SIG-M5 treated with dmso at 0.1 percent for 504 hours (cell line): ENCODE measurements at regions not wholly inside any gene's neighbourhood (a gene's known extent, or its start where the extent isn't known, plus 50 kb on each side); places are given as distances from the start of the nearest gene placed in this dataset.
A peak's percentile ranks its signal among the peaks of the same experiment; 100 is the strongest.
"Not testable (repeated sequence)": the region's sequence is repeated elsewhere in the genome, so short reads cannot be mapped to it uniquely, and the experiment has no call there.

Experiments used
- DNase-seq: peaks from one replicate; lab custom pipeline; 2025; ENCODE audit not compliant: unreplicated experiment; lab: John Stamatoyannopoulos, UW

DNA sequence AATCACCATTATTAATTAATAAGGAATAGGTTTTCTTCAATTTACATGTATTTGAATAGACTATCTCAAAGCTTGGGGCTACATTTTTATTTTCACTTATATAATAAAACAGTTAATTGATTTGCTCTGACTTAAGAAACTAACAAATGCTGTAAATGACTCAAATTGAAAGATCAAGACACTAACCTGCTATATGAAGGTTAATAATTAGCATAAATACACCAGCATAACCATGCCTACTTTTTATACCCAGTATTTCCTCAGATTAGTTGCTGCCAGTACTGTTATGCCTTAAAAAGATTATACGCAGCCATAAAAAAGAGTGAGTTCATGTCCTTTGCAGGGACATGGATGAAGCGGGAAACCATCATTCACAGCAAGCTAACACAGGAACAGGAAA, 1545.1 kb downstream of the AMY1C start:
- DNase-seq, result no peak

DNA sequence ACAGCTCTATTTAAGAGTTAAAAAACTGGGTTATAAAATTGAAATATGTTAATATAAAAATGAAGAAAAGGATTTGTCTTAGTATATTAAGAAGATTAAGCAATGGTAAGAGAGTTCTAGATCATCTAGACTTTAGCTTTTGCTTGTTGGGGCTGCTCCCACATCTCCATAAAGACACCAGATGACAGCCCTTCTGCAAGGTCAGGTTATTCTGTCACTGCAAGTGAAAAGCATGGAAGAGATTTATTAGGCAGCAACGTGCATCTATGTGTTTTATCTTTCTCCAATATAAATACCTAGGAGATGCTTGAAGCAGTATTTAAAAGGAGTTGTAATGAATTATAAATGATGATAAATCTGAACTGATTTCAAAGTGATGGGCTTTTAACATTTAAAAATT, 1560.4 kb downstream of the AMY1C start:
- no peak for DNase-seq

DNA sequence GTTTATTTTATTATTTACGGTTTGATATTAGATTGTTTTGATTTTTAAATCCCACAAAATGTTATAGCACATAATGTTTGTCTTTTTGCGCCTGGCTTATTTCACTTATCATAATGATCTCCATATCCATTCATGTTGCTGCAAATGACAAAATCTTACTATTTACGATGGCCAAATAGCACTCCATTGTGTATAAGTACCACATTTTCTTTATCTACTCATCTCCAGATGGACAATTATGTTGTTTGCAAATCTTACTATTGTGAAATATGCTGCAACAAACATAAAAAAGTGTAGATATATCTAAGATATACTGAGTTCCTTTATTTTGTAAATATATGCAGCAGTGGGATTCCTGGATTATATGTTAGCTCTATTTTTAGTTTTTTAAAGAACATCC, 1568.3 kb downstream of the AMY1C start:
- DNase-seq, result no peak

DNA sequence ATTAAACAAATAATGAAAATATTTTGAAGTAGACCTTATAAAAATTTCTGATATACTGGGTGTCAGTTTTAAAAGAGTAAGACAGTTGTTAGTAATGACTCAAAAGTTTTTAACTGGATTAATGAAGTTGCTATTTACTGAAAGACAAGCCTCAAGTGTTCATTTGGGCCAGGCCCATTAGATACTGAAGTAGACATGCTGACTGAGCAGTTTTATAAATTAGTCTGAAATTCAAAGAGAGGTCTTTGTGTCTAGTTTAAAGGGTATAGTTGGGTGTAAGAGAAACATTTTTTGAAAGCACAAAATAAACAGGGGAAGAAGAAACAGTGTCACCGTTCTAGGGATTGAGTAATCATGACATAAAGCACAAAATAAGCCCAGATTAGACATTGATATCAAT, 1577.2 kb downstream of the AMY1C start:
- DNase-seq, result no peak

DNA sequence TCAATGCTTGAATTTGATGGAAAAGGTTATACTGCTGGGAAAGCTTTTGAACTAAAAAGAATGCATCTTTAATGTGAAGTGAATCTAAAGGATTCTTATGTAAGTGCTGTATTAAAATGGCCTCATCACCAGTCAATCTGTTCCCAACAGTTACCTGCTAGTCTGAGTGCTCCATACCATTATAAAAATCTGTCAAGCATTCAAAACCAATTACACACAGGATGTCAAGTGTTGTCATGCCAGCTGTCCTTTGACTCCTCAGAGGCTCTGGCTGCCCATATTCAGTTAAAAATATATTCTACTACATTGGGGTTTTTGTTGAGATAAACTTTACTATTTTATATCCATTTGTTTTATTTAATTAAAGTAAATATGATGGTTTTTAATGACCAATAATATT, 1587.7 kb downstream of the AMY1C start:
- DNase-seq, result no peak

DNA sequence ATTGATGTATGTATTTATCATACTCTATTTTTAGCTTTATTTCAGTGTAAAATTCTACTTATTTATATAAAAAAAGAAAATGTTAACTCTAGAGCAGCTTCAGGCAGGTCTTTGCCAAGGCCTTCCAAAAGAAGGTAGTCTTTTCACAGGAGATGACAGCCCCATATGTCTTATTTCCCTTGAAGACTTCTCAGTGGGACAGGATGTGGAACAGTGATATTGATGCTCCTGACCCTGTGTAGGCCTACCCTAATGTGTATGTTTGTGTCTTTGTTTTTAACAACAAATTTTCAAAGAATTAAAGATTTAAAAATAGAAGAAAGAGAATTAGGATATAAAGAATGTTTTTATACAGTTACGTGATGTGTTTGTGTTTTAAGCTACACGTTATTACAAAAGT, 1593.6 kb downstream of the AMY1C start:
- DNase-seq, result no peak

DNA sequence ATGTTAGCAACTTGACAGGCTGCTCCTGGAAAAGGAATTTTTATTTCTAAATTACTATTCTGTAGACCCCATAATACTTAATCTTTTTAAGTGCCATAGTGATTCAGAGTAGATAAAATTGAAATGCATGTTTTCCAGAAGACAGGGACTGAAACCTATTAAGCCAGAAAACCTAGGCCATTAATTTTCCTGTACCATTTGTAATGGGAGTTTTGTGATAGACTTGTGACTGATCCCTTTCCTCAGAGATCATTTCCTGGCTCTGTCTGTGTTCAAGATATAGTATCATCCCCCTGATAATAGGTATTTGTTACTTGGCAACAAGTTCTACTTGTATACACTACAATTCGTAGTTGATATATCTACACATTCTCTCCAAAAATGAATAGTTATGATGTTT, 1609.8 kb downstream of the AMY1C start:
- DNase-seq, result no peak

DNA sequence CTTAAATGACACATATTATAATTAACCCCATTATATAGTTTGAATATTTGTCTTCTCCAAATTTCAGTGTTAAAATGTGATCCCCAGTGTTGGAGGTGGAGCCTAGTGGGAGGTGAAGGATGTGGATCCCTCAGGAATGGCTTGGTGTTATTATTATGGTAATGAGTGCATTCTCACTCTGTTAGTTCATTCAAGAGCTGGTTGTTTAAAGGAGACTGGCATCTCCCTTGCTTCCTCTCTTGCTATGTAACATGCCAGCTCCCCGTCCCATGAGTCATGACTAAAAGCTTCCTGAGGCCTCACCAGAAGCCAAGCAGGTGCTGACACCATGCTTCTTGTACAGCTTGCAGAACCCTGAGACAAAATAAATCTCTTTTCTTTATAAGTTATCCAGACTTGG, 1612.7 kb downstream of the AMY1C start:
- no peak for DNase-seq

DNA sequence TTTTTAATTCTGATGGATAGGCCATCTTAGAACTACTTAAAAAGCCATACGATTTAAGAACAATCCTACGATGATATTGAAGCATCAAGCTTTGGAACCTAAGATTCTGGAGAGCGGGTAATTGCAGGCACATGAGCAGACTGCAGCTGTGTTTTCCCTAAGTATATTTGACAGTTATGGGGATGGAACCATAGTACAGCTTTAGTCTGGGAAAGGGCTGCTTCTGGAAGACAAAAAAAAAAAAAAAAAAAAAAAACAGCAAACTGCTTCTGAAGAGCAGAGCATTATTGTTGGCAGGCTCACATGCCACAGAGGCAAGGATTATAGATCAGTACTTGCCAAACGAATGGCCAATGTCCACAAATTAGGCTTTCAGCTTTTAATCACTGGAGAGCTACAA, 1618.7 kb downstream of the AMY1C start:
- DNase-seq, result no peak

DNA sequence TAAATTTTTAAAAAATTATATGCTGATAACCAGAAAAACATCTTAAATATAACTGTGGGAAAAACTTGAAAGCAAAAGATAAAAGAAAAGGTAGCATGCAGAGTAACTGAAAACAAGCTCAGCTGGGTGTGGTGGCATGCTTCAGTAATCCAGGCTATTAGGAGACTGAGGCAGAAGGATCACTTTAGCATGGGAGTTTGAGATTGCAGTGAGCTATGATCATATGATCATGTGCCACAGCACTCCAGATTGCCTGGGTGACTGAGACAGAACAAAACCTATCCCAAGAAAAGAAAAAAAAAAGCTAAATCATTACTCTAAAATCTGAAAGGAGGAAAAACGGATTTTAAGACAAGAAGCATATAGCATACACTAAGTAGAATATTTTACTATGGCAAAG, 1624.0 kb downstream of the AMY1C start:
- DNase-seq, result no peak

DNA sequence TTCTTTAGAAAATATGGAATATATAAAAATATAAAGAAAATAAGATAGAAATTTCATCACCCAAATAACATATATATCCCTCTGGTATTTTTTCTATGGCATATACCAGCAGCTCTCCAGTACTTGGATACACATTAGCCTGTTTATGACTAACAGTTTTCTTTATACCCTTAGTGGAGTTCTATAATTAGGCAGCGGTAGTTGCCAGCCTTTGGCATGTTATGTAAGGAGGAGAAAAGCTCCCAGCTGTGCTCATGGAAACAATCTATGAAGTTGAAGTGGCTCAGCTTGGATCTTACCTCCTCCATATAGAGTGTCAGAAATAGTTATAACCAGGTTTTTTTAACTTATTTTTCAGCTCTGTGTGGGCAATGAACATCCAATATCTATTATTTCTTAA, 1636.8 kb downstream of the AMY1C start:
- DNase-seq, result no peak

DNA sequence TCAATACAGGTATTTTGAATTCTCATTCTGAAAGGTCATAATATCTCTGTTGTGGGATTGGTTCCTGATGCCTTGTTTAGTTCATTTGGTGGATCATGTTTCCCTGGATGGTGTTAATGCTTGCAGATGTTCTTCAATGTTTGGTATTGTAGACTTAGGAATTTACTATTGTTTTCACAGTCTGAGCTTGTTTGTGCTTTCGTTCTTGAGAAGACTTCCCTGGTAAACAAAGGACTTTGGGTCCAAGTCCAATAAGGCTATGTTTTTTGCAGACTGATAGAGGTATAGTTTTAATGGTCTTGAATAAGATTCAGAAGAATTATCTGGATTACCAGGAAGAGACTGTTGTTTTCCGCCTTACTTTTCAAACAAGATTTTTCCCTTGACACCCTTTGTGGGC, 1646.3 kb downstream of the AMY1C start:
- DNase-seq, result no peak

DNA sequence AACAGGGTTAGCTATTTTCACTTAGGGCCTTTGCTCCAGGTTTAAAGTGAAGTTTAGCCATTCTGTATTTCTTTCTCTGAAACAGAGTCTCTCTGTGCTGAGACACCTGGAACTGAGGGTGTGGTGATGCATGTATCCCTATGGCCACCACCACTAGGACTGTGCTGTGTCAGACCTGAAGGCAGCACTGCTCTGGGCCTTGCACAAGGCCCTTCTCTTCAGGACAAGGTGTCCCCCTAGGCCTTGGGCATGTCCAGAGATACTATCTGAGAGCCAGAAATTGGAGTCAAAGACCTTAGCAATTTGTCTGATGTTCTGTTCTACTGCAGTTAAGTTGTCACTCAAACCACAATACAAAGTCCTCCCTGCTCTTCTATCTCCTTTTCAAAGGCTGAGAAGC, 1649.2 kb downstream of the AMY1C start:
- no peak for DNase-seq

DNA sequence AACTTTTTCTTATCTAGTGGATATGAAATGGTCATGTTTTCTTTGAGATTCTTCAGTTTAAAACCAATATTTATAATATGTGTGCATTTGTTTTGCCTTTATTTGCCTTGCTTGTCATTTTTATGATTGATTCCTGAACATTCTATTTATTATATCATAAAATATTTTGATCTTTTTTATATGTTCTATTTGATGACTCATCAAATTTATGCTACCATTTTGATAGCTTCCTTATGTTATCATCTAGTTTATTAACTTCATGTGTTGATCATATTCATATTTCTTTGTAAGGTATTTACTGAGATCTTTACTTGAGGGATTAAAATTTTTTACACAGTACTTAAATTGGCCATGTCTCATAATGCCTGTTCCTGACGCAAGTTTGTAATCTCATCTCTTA, 1650.0 kb downstream of the AMY1C start:
- DNase-seq, result no peak

DNA sequence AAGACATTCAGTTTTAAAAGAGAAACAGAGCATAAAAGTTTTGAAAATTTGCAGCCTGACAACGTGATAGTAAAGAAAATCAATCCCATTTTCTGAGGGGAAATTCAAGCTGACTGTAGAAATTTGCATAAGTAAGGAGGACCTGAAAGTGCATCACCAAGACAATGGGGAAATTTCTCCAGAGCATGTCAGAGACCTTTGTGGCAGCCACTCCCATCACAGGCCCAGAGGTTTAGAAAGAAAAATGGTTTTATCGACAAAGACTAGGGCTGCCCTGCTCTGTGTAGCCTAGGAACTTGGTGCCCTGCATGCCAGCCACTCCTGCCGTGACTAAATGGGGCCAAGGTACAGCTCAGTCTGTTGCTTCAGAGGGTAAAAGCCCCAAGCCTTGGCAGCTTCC, 1640.2 kb upstream of the PRMT6 start:
- no peak for DNase-seq

DNA sequence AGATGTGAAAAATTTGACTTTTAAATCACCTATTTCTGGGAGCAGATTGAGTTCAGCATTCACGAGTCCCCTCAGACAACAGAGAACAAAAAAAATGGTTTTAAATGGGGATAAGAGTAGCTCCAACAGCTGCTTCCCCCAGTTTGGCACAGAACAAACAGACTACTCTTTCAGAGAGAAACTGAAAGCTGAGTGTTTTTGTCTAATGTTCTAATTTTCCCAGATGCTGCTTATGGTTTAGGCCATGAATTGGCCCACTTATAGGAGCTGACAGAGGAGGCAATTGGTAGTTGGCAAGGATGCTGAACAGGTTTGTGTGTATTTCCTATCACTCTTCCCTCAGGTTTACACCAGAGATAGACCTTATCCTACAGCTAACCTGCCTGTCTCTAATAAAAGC, 1637.4 kb upstream of the PRMT6 start:
- no peak for DNase-seq

DNA sequence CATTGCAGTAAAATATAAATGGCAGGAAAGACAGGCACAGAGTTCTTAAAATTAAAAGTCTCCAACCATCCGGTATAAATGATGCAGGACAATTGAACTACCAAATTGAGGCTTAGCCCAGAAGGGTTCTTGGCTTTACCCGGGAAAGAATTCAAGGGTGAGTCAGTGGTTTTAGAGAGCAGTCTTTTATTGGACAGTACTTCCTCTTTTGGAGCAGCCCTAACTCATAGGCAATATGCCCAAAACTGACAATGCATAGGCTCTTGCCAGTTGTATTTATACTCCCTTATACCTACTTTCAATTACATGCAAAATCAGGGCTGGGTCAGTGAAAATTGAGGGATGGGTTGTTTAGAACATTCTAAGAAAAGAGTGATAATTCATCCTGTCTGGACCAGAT, 1628.9 kb upstream of the PRMT6 start:
- DNase-seq, result peak; percentile 82

DNA sequence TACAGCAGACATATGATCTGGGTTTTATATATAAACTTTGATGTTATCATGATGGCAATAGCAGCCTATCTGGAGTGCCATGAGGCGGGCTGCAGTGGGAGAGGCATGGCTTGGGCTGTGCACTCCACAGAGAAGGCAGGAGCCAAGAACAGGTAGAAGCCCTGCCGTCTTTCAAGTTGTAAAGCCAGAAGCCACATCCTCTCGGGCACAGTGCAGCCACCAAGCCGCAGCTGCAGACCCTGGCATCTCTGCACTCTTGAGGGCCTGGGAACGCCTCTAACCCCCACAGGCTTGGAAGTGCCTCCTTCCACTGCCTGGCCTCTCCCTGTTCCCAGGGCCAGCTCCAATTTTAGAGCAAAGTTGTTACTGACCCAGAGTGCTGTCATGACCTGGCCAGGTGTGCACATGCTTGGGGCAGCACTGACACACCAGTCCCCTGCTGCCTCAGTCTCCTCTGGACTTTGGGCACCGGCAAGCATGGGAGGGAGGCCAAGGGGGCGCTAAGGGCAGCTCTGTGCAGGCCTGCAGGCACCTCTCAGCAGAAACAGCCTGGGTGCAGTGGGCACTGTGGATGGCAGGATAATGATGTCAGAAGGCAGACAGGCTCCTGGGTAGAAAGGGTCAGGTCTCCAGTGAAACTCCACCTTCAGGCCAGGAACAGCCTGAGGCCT, 1619.8 kb upstream of the PRMT6 start:
- no peak for DNase-seq

DNA sequence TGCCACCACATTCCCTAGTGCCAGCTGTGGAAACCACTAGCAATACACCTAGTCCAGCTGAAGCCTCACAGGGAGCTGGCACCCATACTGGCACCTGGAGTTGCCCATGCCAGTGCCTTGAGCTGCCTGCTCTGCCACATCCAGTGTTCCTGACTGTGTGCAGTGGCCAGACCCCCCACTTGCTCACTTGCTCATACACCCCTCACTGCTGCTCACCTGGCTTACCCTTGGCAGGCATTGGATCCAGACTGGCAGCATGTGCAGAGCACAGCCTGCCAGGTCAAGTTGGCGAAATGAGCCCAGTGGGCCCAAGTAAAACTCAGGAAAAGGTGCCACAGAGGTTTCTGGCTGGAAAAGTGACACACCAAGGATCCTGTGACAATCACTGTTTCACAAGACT, 1618.6 kb upstream of the PRMT6 start:
- DNase-seq, result no peak

DNA sequence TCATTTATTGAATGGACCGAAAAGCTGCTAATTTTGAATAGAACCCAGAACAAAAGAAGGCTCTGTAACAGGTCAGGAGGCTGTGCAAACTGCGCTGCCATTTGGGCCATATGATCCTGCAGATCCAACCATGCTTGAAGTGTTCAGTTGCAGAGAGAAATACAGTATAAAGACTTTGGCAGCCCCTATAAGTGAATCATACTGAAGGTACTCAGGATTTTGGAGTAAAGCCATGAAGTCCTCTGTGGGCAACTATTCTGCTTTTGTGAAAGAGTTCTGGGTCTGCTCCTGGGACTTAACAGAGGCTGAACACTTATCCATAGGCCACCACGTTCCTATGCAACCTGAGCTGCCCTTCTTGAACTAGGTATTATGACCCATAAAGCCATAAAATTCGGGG, 1613.6 kb upstream of the PRMT6 start:
- no peak for DNase-seq

DNA sequence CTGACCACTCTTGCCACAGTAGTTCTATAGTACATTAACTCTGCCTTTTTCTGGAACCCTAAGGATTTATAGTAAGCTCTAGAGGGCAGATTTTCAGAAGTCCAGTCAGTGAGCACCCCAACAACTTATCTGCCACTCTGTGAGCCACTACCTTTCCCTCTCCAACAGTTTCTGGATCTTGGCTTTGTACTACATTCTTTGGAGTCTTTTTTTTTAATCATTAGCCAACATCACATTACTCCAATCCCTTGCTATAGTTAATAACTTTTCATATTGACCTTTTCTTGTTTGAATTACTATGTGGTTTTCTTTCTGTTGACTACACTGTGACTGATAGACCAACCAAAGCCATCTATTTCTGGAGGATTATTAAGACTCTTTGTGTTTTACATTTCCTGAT, 1596.7 kb upstream of the PRMT6 start:
- DNase-seq, result no peak

DNA sequence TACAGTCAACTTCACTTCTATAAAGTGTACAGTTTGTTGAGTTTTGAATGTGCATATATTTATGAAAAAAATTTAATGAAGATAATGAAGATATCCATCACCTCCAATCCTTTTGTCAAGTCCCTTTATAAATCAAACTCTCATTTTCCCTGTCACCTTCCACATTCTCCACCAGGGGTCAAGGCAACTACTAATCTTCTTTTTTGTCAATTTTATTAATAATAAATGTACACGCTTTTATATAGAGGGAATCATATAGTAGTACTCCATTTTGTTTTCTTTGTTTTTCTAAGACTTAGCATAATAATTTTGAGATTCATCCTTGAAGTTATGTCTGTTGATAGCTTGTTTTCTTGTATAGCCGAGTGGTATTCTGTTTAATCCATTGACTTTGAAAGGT, 1594.2 kb upstream of the PRMT6 start:
- no peak for DNase-seq

DNA sequence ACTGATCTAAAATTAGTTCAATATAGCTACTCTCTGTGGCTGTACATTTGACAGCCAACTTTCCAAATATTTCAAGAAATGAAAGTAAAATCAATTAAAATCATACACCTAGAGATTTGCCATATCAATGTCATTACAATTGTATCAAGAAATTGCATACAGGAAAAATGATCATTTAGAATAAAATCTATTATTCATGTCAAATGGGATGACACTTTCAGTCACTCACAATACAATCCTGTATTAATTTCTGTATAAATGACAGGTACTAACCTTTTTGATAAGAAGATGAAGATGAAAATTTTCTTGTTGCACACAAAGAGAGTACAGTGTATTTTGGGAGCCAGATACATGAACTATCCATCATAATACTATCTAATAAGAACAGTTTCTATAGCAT, 1588.9 kb upstream of the PRMT6 start:
- DNase-seq, result no peak

DNA sequence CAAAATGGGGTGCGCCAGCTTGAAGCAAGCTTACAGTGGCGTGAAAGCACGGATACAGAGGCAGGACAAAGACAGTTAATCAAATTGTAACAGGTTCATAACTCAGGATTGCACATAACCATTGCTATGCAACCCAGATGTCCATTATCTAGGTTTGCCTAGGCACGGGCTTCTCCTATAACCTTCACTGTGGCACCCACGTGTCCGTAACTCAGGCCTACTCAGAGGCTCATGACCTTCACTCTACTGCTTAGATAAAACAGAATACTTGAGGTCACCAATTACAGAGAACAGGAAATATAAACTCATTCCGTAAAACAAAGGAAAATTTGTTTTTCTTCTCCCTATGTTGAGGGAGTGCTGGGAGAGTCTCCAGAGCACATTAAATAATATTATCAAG, 1585.9 kb upstream of the PRMT6 start:
- not testable (repeated sequence) for DNase-seq
